ENCODE measurements at regions not wholly inside any gene's neighbourhood (a gene's known extent, or its start where the extent isn't known, plus 50 kb on each side); places are given as distances from the start of the nearest gene placed in this dataset.

- no peak for DNase-seq (ENCODE audit: insufficient read length, low spot score)
- TF ChIP-seq CTCF (IDR thresholded peaks at IDR 0.05; ENCODE audit: insufficient read depth, missing control alignments): no peak
- FAIRE-seq: no peak
These were observed 139.7 kb upstream of the WDFY3 start for GRCh38 chr4:85106166-85106565.

GRCh38 chr4:85106805-85107336, 140.4 kb upstream of the WDFY3 start:
- no peak for TF ChIP-seq CTCF (IDR thresholded peaks at IDR 0.05; ENCODE audit: insufficient read depth, missing control alignments)
- FAIRE-seq: no peak
- DNase-seq (ENCODE audit: insufficient read length, low spot score): no peak

GRCh38 chr4:85107553-85107952, 141.1 kb upstream of the WDFY3 start:
- FAIRE-seq: no peak

GRCh38 chr4:85113706-85114105, 147.2 kb upstream of the WDFY3 start:
- DNase-seq (ENCODE audit: insufficient read length, low spot score): no peak
- TF ChIP-seq CTCF (IDR thresholded peaks at IDR 0.05; ENCODE audit: insufficient read depth, missing control alignments): no peak
- FAIRE-seq: no peak

More at GRCh38 chr4:85107553-85107952, 141.1 kb upstream of the WDFY3 start:
- TF ChIP-seq CTCF (IDR thresholded peaks at IDR 0.05; ENCODE audit: insufficient read depth, missing control alignments): no peak
- DNase-seq (ENCODE audit: insufficient read length, low spot score): no peak

GRCh38 chr4:85114526-85114925, 148.0 kb upstream of the WDFY3 start:
- FAIRE-seq: no peak
- DNase-seq (ENCODE audit: insufficient read length, low spot score): no peak
- no peak for TF ChIP-seq CTCF (IDR thresholded peaks at IDR 0.05; ENCODE audit: insufficient read depth, missing control alignments)

GRCh38 chr4:85116008-85116407, 149.5 kb upstream of the WDFY3 start:
- no peak for DNase-seq (ENCODE audit: insufficient read length, low spot score)
- no peak for TF ChIP-seq CTCF (IDR thresholded peaks at IDR 0.05; ENCODE audit: insufficient read depth, missing control alignments)
- no peak for FAIRE-seq

GRCh38 chr4:85125688-85126087, 159.2 kb upstream of the WDFY3 start:
- no peak for FAIRE-seq
- TF ChIP-seq CTCF (IDR thresholded peaks at IDR 0.05; ENCODE audit: insufficient read depth, missing control alignments): no peak
- no peak for DNase-seq (ENCODE audit: insufficient read length, low spot score)
